Peyer's patch (tissue), 4 donors: ENCODE measurements at regions not wholly inside any gene's neighbourhood (a gene's known extent, or its start where the extent isn't known, plus 50 kb on each side); places are given as distances from the start of the nearest gene placed in this dataset.

Experiments used
- DNase-seq, 3 donors: peaks; one replicate each; pipeline ENCODE4 v3.0.0-alpha.2; 2017 to 2019
- H3K27ac ChIP-seq, 4 donors: fragments of 200-600 bp; sonication (generic); one replicate each; pipeline ENCODE4 v1.5.1; 2016 to 2019
- H3K27me3 ChIP-seq, 2 donors: fragments of 200-600 bp; sonication (generic); one replicate each; pipeline ENCODE4 v1.5.1; 2019
- H3K36me3 ChIP-seq, 3 donors: fragments of 200-600 bp; sonication (generic); one replicate each; pipeline ENCODE4 v1.5.1; 2016 to 2019
- H3K4me1 ChIP-seq, 4 donors: fragments of 200-600 bp; sonication (generic); one replicate each; pipeline ENCODE4 v1.5.1; 2016 to 2019
- H3K4me3 ChIP-seq, 4 donors: fragments of 200-600 bp; sonication (generic); 1 replicate in 3 of 4; 2 replicates in 1 of 4; pipeline ENCODE4 v1.5.1; 2016 to 2019; ENCODE audit warnings: mild to moderate bottlenecking in 1 of 4
- H3K9me3 ChIP-seq, 4 donors: fragments of 200-600 bp; sonication (generic); one replicate each; pipeline ENCODE4 v1.5.1; 2016 to 2019; ENCODE audit warnings: mild to moderate bottlenecking in 1 of 4
- CTCF ChIP-seq, 6 experiments: fragments of 450-650 bp in 4 of 6; fragments of 200-600 bp in 2 of 6; sonication (generic) in 1 of 6; IDR thresholded peaks; one replicate each; pipeline ENCODE4 v1.5.1; 2017 to 2019; ENCODE audit warnings: antibody characterized with exemption in 6 of 6, mild to moderate bottlenecking in 3 of 6, moderate library complexity in 1 of 6
- POLR2A ChIP-seq, 2 donors: fragments of 450-650 bp; IDR thresholded peaks; one replicate each; pipeline ENCODE4 v1.5.1; 2017; ENCODE audit warnings: antibody characterized with exemption in 2 of 2, mild to moderate bottlenecking in 2 of 2, moderate library complexity in 2 of 2

- H3K4me3 ChIP-seq, result no peak overlapping the region
- no peaks in the 10 kb centered on the region for H3K4me1 ChIP-seq
- TF ChIP-seq POLR2A (IDR thresholded peaks at IDR 0.05), result no peak
- no peak for TF ChIP-seq CTCF (IDR thresholded peaks at IDR 0.05)
- no peaks in the 10 kb centered on the region for H3K27me3 ChIP-seq
- no peak overlapping the region for H3K27ac ChIP-seq
- H3K36me3 ChIP-seq, result no peaks in the 10 kb centered on the region
- no peak for DNase-seq
- no peaks in the 10 kb centered on the region for H3K9me3 ChIP-seq
Measured at GRCh38 chr6:147749331-147749730, 240.8 kb downstream of the SAMD5 start.

DNA sequence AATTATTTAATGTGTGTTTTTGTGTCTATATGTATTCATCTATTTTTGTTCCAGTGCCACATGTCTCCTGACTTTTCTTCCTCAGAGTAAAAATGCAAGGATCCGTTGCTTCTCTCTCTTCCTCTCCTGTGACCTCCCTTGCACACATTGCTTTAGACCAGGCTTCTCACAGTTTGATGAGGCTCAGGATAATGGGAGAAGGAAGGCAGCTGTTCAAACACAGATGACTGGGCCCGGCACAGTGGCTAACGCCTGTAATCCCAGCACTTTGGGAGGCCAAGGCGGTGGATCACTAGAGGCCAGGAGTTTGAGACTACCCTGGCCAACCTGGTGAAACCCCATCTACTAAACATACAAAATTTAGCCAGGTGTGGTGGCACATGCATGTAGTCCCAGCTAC is 241.9 kb downstream of the SAMD5 start:
- Histone ChIP-seq H3K4me3 (no peak overlapping the region), H3K27ac (no peak overlapping the region), H3K36me3 (no peaks in the 10 kb centered on the region), H3K9me3 (no peaks in the 10 kb centered on the region), H3K4me1 (no peaks in the 10 kb centered on the region), H3K27me3 (no peaks in the 10 kb centered on the region)
- TF ChIP-seq POLR2A (IDR thresholded peaks at IDR 0.05) (no peak), CTCF (IDR thresholded peaks at IDR 0.05) (no peak)
- no peak for DNase-seq

- DNase-seq, result no peak
- TF ChIP-seq CTCF (IDR thresholded peaks at IDR 0.05) (no peak), POLR2A (IDR thresholded peaks at IDR 0.05) (no peak)
Measured at GRCh38 chr6:147751232-147751631, 242.7 kb downstream of the SAMD5 start.

GRCh38 chr6:147752689-147753403 is 244.4 kb downstream of the SAMD5 start:
- H3K4me3 ChIP-seq, result no peak overlapping the region
- no peaks in the 10 kb centered on the region for H3K36me3 ChIP-seq
- no peak overlapping the region for H3K27ac ChIP-seq
- H3K9me3 ChIP-seq, result no peaks in the 10 kb centered on the region
- H3K4me1 ChIP-seq, result no peaks in the 10 kb centered on the region
- DNase-seq, result no peak
- no peaks in the 10 kb centered on the region for H3K27me3 ChIP-seq
- TF ChIP-seq CTCF (IDR thresholded peaks at IDR 0.05) (no peak), POLR2A (IDR thresholded peaks at IDR 0.05) (no peak)

More at GRCh38 chr6:147751232-147751631, 242.7 kb downstream of the SAMD5 start:
- Histone ChIP-seq H3K4me3 (no peak overlapping the region), H3K9me3 (no peaks in the 10 kb centered on the region), H3K27me3 (no peaks in the 10 kb centered on the region), H3K36me3 (no peaks in the 10 kb centered on the region), H3K27ac (no peak overlapping the region), H3K4me1 (no peaks in the 10 kb centered on the region)

DNA sequence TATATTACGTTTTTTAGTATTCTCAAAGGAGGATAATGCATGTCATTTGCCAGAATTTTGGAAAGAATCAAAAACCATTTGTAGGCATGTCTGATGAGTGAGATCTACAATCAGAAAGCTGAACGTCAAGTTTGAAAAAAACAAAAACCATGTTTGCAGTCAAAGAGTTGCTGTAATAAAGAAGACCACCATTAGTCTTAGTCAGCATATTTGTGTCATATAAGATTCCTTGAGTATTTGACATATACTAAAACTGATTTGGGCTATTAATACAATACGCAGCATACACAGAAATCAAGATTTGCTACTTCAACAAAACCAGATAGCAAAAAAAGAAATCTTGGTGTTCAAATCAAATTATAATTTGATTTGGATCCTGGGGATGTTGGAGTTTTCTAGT is 247.5 kb downstream of the SAMD5 start:
- Histone ChIP-seq H3K9me3 (no peaks in the 10 kb centered on the region), H3K4me3 (no peak overlapping the region), H3K4me1 (no peaks in the 10 kb centered on the region), H3K27me3 (no peaks in the 10 kb centered on the region), H3K36me3 (no peaks in the 10 kb centered on the region), H3K27ac (no peak overlapping the region)
- DNase-seq, result no peak
- TF ChIP-seq POLR2A (IDR thresholded peaks at IDR 0.05) (no peak), CTCF (IDR thresholded peaks at IDR 0.05) (no peak)

- no peaks in the 10 kb centered on the region for H3K27me3 ChIP-seq
- H3K27ac ChIP-seq, result no peak overlapping the region
- TF ChIP-seq CTCF (IDR thresholded peaks at IDR 0.05), result no peak
- TF ChIP-seq POLR2A (IDR thresholded peaks at IDR 0.05), result no peak
Measured at GRCh38 chr6:147756891-147757290, 248.4 kb downstream of the SAMD5 start.

More at GRCh38 chr6:147756891-147757290, 248.4 kb downstream of the SAMD5 start:
- H3K4me3 ChIP-seq, result no peak overlapping the region
- H3K36me3 ChIP-seq, result no peaks in the 10 kb centered on the region
- DNase-seq, result no peak
- H3K4me1 ChIP-seq, result no peaks in the 10 kb centered on the region
- H3K9me3 ChIP-seq, result no peaks in the 10 kb centered on the region
